GM19438 (cell line): ENCODE measurements at regions not wholly inside any gene's neighbourhood (a gene's known extent, or its start where the extent isn't known, plus 50 kb on each side); places are given as distances from the start of the nearest gene placed in this dataset.

Experiments used
- ATAC-seq: cut with Tn5 transposase; IDR thresholded peaks from one replicate; pipeline ENCODE4 v1.9.1; 2021; ENCODE audit warnings: low read depth; ENCODE audit not compliant: unreplicated experiment

- ATAC-seq: no peak
Measured at GRCh38 chr5:143761663-143762062, 50.3 kb upstream of the HMHB1 start.

GRCh38 chr5:143760755-143761154 lies 51.2 kb upstream of the HMHB1 start:
- no peak for ATAC-seq

GRCh38 chr5:143760131-143760505 lies 51.8 kb upstream of the HMHB1 start:
- ATAC-seq: no peak

- ATAC-seq: no peak
Measured at GRCh38 chr5:143759396-143760130, 52.4 kb upstream of the HMHB1 start.

- ATAC-seq: peak; percentile 58
Measured at GRCh38 chr5:143758750-143759149, 53.2 kb upstream of the HMHB1 start.

- no peak for ATAC-seq
Measured at GRCh38 chr5:143758015-143758414, 53.9 kb upstream of the HMHB1 start.

- ATAC-seq: no peak
Measured at GRCh38 chr5:143757116-143757515, 54.8 kb upstream of the HMHB1 start.

- ATAC-seq: no peak
Measured at GRCh38 chr5:143755966-143756365, 56.0 kb upstream of the HMHB1 start.

- ATAC-seq: no peak
Measured at GRCh38 chr5:143752165-143752850, 59.7 kb upstream of the HMHB1 start.

GRCh38 chr5:143751342-143751741 lies 60.6 kb upstream of the HMHB1 start:
- no peak for ATAC-seq

GRCh38 chr5:143749581-143750205 lies 62.3 kb upstream of the HMHB1 start:
- no peak for ATAC-seq

GRCh38 chr5:143748516-143748915 lies 63.4 kb upstream of the HMHB1 start:
- ATAC-seq: no peak

GRCh38 chr5:143742951-143743350 lies 69.0 kb upstream of the HMHB1 start:
- no peak for ATAC-seq

- ATAC-seq: no peak
Measured at GRCh38 chr5:143741421-143741820, 70.5 kb upstream of the HMHB1 start.

GRCh38 chr5:143740956-143741355 lies 71.0 kb upstream of the HMHB1 start:
- ATAC-seq: no peak

- no peak for ATAC-seq
Measured at GRCh38 chr5:143739746-143740145, 72.2 kb upstream of the HMHB1 start.

- no peak for ATAC-seq
Measured at GRCh38 chr5:143738417-143739401, 73.3 kb upstream of the HMHB1 start.

- no peak for ATAC-seq
Measured at GRCh38 chr5:143737062-143737461, 74.9 kb upstream of the HMHB1 start.

GRCh38 chr5:143734456-143734780 lies 77.5 kb upstream of the HMHB1 start:
- no peak for ATAC-seq

- ATAC-seq: no peak
Measured at GRCh38 chr5:143733665-143734455, 78.1 kb upstream of the HMHB1 start.
